ENCODE measurements at regions not wholly inside any gene's neighbourhood (a gene's known extent, or its start where the extent isn't known, plus 50 kb on each side); places are given as distances from the start of the nearest gene placed in this dataset.

DNA sequence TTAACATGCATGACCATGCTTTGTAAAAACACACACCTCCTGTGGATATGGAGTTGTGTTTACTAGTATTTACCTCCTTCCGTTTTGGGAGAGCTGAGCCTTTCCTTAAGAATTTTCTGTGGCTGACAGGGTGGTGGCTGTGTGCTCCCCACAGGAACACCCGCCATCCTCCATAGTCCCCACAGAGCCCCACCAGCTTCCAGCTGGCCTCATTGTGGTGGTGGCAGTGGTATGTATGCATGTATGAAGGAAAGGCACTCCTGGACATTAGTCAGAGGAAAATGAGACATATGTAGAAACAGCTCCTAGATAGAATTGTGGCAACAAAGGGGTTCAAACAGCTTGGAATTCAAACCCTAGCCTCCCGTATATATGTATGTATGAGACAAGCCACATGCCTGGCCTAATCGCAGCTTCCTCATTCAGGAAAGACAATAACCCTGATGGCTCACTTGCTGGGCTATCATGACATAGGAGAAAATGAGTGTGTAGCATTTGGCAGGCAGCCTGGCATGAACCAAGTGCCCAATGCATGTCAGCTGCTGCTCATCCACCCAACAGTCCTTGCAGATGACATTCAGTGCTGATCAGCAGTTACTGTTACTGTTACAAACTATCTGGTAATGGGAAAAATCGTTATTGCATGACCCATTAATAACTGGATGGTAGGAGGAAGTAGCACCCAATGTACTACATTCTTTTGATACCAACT is 459.7 kb downstream of the EBF1 start:
- TF ChIP-seq, protein P1, sequence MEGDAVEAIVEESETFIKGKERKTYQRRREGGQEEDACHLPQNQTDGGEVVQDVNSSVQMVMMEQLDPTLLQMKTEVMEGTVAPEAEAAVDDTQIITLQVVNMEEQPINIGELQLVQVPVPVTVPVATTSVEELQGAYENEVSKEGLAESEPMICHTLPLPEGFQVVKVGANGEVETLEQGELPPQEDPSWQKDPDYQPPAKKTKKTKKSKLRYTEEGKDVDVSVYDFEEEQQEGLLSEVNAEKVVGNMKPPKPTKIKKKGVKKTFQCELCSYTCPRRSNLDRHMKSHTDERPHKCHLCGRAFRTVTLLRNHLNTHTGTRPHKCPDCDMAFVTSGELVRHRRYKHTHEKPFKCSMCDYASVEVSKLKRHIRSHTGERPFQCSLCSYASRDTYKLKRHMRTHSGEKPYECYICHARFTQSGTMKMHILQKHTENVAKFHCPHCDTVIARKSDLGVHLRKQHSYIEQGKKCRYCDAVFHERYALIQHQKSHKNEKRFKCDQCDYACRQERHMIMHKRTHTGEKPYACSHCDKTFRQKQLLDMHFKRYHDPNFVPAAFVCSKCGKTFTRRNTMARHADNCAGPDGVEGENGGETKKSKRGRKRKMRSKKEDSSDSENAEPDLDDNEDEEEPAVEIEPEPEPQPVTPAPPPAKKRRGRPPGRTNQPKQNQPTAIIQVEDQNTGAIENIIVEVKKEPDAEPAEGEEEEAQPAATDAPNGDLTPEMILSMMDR (IDR thresholded peaks at IDR 0.05): no peak
- TF ChIP-seq POLR2A (IDR thresholded peaks at IDR 0.05): no peak
